GM12892 (cell line): ENCODE measurements at regions not wholly inside any gene's neighbourhood (a gene's known extent, or its start where the extent isn't known, plus 50 kb on each side); places are given as distances from the start of the nearest gene placed in this dataset.

Source experiments
- POLR2A ChIP-seq: IDR thresholded peaks from 2 replicates; pipeline ENCODE4 v1.6.1; 2011; ENCODE audit warnings: low read depth, low read length, control low read depth
- POLR2AphosphoS5 ChIP-seq: IDR thresholded peaks from 2 replicates; pipeline ENCODE4 v1.6.1; 2011; ENCODE audit warnings: low read depth, low read length, control low read depth

DNA sequence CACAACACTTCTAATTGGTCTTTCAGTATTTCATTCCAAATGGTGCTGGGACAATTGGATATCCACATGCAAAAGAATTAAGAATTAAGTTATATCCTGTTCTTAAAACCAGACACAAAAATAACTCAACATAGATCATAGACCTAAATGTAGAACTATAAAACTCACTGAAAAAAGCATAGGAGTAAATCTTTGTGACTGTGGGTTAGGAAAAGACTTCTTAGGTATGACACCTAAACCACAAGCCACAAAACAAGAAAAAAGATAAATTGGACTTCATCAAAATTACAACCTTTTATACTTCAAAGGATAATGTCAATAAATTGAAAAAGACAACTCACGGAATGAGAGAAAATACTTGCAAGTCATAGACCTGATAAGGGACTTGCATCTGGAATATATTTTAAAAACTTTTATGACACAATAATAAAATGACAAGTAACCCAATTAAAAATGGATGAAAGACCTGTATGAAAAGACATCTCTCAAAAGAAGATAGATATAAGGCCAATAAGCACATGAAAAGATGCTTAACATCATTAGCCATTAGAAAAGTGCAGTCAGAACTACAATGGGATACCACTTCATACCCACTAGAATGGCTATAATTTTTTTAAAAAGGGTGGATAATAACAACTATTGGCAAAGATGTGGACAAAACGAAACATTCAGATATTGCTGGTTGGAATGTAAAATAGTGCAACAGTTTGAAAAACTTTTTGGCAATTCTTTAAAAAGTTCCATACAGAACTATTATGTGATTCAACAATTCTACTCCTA, 72.5 kb upstream of the SLC38A4 start:
- TF ChIP-seq POLR2AphosphoS5 (no peak), POLR2A (no peak)
